ENCODE measurements at regions not wholly inside any gene's neighbourhood (a gene's known extent, or its start where the extent isn't known, plus 50 kb on each side); places are given as distances from the start of the nearest gene placed in this dataset.
A peak's percentile ranks its signal among the peaks of the same experiment; 100 is the strongest.
"Not testable (repeated sequence)": the region's sequence is repeated elsewhere in the genome, so short reads cannot be mapped to it uniquely, and the experiment has no call there.

DNA sequence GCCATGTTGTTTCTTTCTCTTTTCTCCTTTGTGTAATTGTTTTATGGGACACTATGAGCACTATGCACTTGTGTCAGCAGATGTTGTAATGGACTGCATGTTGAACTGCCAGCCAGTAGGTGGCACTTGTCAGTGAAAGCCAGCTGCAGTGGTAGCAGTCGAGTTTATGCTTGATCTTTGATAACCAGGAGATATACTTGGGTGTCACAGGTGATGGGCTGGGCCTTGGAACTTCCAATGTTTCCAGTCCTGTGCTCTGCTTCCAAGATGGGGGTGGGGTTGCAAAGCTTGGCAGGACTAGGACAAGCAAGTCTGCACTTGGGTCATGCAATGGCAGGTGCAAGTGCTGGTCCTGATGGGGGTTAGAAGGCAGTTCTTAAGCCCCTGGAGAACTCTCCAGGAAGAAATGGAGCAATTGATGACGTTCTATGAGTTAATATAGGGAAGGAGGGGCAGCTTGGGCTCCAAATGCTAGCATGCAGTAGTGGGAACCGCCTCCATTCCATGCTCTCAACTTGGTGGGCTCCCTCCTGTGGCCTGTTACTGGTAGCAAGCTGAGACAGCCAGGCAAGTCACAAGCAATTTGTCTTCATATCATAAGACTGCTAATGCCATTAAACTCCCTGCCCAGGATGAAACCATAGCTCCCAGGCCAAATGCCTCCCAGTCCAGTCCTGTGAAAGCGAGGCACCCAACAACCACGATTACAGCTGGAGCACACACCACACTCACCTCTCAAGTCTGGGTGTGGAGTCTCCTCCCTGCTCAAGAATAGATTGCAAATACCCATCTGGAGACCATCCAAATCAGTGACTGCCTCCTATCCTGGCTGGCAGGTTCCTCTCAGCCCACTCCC is 287.2 kb downstream of the CGGBP1 start:
- H3K27ac ChIP-seq (ENCODE audit: low read depth), result no peak overlapping the region
- DNase-seq (ENCODE audit: extremely low spot score), result no peak
- no peaks in the 10 kb centered on the region for H3K36me3 ChIP-seq (ENCODE audit: insufficient read depth)
- H3K4me1 ChIP-seq (ENCODE audit: insufficient read depth), result no peaks in the 10 kb centered on the region
- H3K4me3 ChIP-seq (ENCODE audit: low read depth, low read length), result no peak overlapping the region
- WGBS, result 31% methylated on average over 5 of the region's 5 CpGs

DNA sequence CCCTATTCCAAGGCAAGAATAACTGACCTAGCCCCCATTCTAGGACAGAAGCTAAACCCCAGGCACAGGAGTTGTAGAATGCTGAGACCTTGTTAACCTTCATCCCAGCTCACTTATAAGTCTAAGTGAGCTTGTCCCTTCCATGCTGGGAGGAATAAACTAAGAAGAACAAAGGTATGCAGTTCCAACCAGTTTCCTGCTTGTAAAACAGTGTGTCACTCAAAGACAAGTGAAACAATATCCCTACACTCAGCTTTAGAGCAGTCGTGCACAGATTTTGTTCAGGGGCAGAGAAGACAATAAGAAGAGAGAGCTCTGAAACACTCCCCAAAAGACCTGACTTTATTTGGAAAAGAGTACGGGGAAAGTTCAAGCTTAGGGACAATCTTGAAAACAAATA is 292.1 kb downstream of the CGGBP1 start:
- no peaks in the 10 kb centered on the region for H3K4me1 ChIP-seq (ENCODE audit: insufficient read depth)
- WGBS, result 41% methylated on average over 2 of the region's 2 CpGs
- DNase-seq (ENCODE audit: extremely low spot score), result no peak

DNA sequence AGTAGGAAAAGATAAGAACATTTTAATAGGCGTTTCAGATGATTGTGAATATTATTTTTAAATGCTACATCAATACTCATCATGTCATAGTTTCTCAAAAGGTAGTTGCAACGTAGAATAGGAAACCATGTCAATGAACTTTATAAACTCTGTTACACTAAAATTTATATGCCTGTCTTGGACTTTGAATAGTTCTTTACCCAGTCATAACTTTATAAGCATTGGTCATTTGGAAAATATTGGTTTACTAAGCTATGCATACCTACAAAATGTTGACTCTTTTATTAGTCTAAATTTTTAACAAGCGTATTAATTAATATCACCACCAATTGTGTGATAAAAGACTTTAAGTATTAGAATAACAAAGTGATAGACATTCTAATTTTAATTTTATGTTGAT is 293.5 kb downstream of the CGGBP1 start:
- WGBS, result 74% methylated on average over 3 of the region's 3 CpGs
- H3K4me3 ChIP-seq (ENCODE audit: low read depth, low read length), result no peak overlapping the region
- no peak for DNase-seq (ENCODE audit: extremely low spot score)
- H3K27ac ChIP-seq (ENCODE audit: low read depth), result no peak overlapping the region
- no peaks in the 10 kb centered on the region for H3K4me1 ChIP-seq (ENCODE audit: insufficient read depth)
- no peaks in the 10 kb centered on the region for H3K36me3 ChIP-seq (ENCODE audit: insufficient read depth)

More for the DNA sequence above, 292.1 kb downstream of the CGGBP1 start:
- Histone ChIP-seq H3K36me3 (ENCODE audit: insufficient read depth) (no peaks in the 10 kb centered on the region), H3K27ac (ENCODE audit: low read depth) (no peak overlapping the region), H3K4me3 (ENCODE audit: low read depth, low read length) (no peak overlapping the region)

DNA sequence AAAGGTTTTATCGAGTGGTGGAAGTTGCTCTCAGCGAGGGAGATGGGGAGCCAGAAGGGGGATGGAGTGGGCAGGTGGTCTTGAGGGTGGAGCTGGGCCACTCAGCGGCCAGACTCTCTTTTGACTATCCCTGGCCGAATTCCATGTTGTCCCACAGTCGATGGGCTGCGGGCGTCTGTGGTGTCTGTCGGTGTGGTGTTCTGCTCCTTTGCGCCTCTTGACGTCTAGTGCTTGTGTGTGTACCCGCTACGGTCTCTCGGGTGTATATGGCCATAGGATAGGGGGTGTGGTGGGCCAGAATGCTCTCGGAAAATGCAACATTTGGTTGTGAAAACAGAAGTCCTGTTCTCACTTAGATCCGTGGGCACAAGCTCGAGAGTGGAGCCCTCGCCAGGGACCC is 297.0 kb downstream of the CGGBP1 start:
- Histone ChIP-seq H3K36me3 (ENCODE audit: insufficient read depth) (no peaks in the 10 kb centered on the region), H3K4me3 (ENCODE audit: low read depth, low read length) (no peak overlapping the region), H3K27ac (ENCODE audit: low read depth) (no peak overlapping the region), H3K4me1 (ENCODE audit: insufficient read depth) (no peaks in the 10 kb centered on the region)
- DNase-seq (ENCODE audit: extremely low spot score), result no peak
- 92% methylated on average over 17 of the region's 17 CpGs for WGBS

DNA sequence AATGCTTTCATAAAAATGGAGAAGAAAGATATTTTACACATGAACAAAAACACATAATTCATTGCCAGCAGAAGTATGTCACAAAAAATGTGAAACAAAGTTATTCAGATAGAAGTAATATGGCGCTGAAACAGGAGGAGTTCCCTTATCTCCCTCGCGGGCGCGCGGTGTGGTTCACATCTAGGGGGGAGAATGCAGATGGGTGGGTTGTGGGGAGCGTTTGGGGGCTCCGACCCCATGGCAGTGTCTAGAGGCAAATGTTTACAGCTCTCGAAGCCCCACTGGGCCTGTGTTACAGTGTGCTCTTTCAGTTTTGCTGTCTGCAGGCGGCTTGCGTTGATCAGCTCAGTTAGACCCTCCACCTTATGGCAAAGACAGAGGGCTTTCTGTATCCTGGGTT is 297.5 kb downstream of the CGGBP1 start:
- 90% methylated on average over 11 of the region's 11 CpGs for WGBS
- no peak overlapping the region for H3K4me3 ChIP-seq (ENCODE audit: low read depth, low read length)
- no peaks in the 10 kb centered on the region for H3K4me1 ChIP-seq (ENCODE audit: insufficient read depth)
- no peak for DNase-seq (ENCODE audit: extremely low spot score)
- no peaks in the 10 kb centered on the region for H3K36me3 ChIP-seq (ENCODE audit: insufficient read depth)
- no peak overlapping the region for H3K27ac ChIP-seq (ENCODE audit: low read depth)

DNA sequence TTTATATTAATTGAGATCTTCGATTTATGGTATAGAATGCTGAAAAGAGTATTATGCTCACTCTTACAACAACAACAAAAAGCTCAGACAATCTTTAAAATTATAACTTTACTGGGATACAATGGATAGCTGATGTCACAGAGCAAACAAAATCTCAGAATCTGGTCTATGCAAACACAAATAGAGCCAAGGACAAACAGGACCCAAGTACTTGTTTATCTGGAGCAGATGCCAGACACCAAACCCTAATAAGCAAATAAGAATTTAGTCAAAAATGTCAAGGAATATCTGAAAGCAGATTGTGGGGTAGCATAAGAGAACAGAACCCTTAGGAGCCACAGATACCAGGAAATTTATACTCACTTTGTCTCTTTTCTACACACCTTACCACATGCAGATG is 302.2 kb downstream of the CGGBP1 start:
- 61% methylated on average over 1 of the region's 1 CpG for WGBS
- H3K36me3 ChIP-seq (ENCODE audit: insufficient read depth), result no peaks in the 10 kb centered on the region
- H3K4me3 ChIP-seq (ENCODE audit: low read depth, low read length), result no peak overlapping the region
- no peak for DNase-seq (ENCODE audit: extremely low spot score)
- no peaks in the 10 kb centered on the region for H3K4me1 ChIP-seq (ENCODE audit: insufficient read depth)
- no peak overlapping the region for H3K27ac ChIP-seq (ENCODE audit: low read depth)

DNA sequence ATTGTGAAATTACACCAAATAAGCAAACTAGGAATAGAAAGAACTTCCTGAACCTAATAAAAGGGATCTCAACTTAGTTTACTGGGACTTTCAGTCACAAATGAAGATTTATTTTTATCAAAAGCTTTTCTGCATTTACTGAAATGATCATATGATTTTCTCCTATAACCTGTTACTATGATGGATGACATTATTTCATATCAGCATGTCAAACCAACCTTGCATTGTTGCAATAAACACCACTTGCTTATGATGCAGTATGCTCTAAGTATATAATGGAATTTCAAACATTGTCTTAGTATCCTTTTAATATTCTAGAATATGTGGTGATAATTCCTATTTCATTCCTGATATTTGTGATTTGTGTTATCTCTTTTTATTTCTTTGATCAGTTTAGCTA is 303.0 kb downstream of the CGGBP1 start:
- no peak overlapping the region for H3K27ac ChIP-seq (ENCODE audit: low read depth)
- no peak overlapping the region for H3K4me3 ChIP-seq (ENCODE audit: low read depth, low read length)
- no peaks in the 10 kb centered on the region for H3K4me1 ChIP-seq (ENCODE audit: insufficient read depth)
- no peaks in the 10 kb centered on the region for H3K36me3 ChIP-seq (ENCODE audit: insufficient read depth)
- DNase-seq (ENCODE audit: extremely low spot score), result no peak

DNA sequence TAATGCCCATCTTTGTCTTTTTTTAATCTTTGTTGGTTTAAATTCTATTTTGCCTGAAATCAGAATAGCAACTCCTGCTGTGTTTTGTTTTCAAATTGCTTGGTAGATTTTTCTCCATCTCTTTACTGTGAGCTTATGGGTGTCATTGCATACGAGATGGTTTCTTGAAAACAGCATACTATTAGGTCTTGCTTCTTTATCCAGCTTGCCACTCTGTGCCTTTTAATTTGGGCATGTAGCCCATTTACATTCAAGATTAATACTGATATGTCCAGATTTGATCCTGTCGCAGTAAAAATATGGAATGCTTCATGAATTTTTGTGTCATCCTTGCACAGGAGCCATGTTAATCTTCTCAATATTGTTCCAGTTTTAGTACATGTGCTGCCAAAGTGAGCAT is 316.6 kb downstream of the CGGBP1 start:
- no peaks in the 10 kb centered on the region for H3K36me3 ChIP-seq (ENCODE audit: insufficient read depth)
- no peak for DNase-seq (ENCODE audit: extremely low spot score)
- H3K4me3 ChIP-seq (ENCODE audit: low read depth, low read length), result no peak overlapping the region
- 83% methylated on average over 2 of the region's 2 CpGs for WGBS
- H3K27ac ChIP-seq (ENCODE audit: low read depth), result no peak overlapping the region
- no peaks in the 10 kb centered on the region for H3K4me1 ChIP-seq (ENCODE audit: insufficient read depth)

DNA sequence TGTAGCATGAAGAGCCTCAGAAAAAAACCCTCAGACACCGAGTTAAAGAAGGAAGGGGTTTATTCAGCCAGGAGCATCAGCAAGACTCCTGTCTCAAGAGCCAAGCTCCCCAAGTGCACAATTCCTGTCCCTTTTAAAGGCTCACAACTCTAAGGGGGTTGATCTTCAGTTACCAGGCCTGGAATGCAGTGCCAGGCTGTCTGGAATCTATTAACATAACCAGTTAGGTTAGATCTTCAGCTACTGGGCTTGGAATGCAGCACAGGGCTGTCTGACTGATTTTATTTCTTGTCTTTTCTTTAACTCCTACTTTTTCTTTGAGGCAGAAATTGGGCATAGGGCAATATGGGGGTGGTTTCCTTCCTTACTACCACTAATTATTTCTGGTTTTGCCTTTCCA is 317.9 kb downstream of the CGGBP1 start:
- not testable (repeated sequence) for DNase-seq (ENCODE audit: extremely low spot score); H3K4me1 ChIP-seq (ENCODE audit: insufficient read depth); H3K36me3 ChIP-seq (ENCODE audit: insufficient read depth); H3K4me3 ChIP-seq (ENCODE audit: low read depth, low read length); H3K27ac ChIP-seq (ENCODE audit: low read depth)
- WGBS, result 90% methylated on average over 1 of the region's 1 CpG

DNA sequence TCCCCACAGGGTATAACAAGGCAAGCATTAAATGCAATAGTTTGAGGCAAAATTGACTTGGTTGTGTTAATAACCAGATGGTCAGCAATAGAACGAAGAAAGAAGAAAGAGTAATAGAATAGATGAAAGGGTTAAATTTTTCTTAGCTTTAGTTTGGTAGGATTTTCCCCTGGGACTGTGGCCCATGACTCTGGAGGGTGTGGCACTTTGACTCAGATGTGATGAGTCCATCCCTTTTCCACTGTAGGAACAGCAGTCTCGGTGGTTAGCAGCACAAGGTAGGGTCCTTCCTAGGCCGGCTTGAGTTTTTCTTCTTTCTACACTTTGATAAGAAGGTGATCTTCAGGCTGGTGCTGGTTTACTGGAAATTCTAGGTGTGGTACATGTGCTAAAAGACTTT is 321.0 kb downstream of the CGGBP1 start:
- H3K36me3 ChIP-seq (ENCODE audit: insufficient read depth); H3K27ac ChIP-seq (ENCODE audit: low read depth); DNase-seq (ENCODE audit: extremely low spot score); H3K4me3 ChIP-seq (ENCODE audit: low read depth, low read length); H3K4me1 ChIP-seq (ENCODE audit: insufficient read depth): not testable (repeated sequence)
- 80% methylated on average over 3 of the region's 3 CpGs for WGBS

DNA sequence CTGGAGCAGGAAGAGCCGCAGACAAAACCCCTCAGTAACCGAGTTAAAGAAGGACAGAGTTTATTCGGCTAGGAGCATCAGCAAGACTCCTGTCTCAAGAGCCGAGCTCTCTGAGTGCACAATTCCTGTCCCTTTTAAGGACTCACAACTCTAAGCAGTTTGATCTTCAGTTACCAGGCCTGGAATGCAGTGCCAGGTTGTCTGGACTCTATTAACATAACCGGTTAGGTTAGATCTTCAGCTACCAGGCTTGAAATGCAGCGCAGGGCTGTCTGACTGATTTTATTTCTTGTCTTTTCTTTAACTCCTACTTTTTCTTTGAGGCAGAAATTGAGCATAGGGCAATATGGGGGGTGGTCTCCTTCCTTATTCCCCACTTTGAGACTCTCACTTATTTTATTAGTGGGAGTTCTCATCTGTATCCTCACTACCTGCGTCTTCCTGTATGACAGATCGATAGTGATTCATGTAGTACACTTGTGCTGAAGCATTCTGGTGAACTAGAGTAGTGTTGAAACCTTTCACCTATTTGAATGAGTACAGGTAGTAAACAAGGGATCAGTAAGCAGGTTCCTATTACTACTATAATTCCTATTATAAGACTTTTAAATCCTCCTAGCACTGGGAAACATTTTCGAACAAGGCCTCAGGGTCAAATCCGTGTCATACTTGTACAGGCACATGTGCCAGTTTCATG is 325.0 kb downstream of the CGGBP1 start:
- Histone ChIP-seq H3K4me3 (ENCODE audit: low read depth, low read length) (no peak overlapping the region), H3K4me1 (ENCODE audit: insufficient read depth) (no peaks in the 10 kb centered on the region), H3K27ac (ENCODE audit: low read depth) (peak overlapping the region; percentile 51), H3K36me3 (ENCODE audit: insufficient read depth) (no peaks in the 10 kb centered on the region)
- 81% methylated on average over 10 of the region's 10 CpGs for WGBS
- DNase-seq (ENCODE audit: extremely low spot score), result peak; percentile 8

DNA sequence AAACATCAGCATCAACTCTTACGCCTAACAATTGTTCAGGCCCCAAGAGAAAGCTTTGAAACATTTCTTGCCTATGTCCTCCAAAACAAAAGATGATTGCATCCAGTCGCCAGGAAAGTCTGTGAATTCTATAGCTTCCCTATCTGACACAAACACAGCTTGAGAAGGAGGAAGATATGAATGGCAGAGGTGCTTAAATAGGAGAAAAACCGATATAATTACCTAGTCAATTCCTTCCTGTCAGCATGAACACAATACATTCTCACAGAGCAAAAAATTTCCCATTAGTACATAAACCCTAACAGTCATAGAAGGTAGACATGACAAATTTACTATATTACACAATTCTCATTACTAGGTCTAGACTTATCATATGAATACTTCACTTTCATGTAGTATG is 326.5 kb downstream of the CGGBP1 start:
- H3K27ac ChIP-seq (ENCODE audit: low read depth), result no peak overlapping the region
- H3K36me3 ChIP-seq (ENCODE audit: insufficient read depth), result no peaks in the 10 kb centered on the region
- DNase-seq (ENCODE audit: extremely low spot score), result no peak
- H3K4me1 ChIP-seq (ENCODE audit: insufficient read depth), result no peaks in the 10 kb centered on the region
- H3K4me3 ChIP-seq (ENCODE audit: low read depth, low read length), result no peak overlapping the region
- 70% methylated on average over 3 of the region's 3 CpGs for WGBS

DNA sequence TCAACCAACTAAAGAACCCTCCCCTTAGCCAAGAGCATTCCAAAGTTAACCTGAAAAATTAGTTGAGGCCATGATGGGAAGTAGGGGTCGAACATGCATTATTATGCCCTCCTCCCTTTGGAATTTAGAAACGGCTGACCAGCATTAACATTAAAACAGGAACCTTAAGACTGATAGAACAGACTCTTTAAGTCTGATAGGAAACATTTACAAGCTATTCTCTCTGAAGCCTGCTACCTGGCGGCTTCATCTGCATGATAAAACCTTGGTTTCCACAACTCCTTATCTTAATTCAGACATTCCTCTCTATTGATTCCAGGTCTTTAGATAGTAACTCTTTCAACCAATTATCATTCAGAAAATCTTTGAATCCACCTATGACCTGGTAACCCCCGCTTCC is 331.0 kb downstream of the CGGBP1 start:
- 65% methylated on average over 4 of the region's 4 CpGs for WGBS

DNA sequence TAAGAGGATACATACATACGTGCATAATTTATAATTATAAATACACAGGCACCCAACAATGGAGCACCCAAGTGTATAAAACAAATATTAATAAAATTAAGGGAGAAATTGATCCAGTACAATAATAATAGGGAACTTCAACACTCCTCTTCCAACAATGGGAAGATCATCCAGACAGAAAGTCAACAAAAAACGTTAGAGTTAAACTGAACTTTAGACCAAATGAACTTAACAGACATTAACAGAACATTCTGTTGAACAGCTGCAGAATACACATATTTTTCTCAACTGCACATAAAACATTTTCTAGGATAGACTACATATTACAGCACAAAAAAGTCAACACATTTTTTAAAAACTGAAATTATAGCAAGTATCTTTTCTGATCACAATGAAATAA is 339.7 kb downstream of the CGGBP1 start:
- DNase-seq (ENCODE audit: extremely low spot score), result no peak
- 72% methylated on average over 2 of the region's 2 CpGs for whole genome bisulfite sequencing
- H3K27ac ChIP-seq (ENCODE audit: low read depth), result no peak overlapping the region

More for the DNA sequence above, 331.0 kb downstream of the CGGBP1 start:
- H3K4me1 ChIP-seq (ENCODE audit: insufficient read depth), result no peaks in the 10 kb centered on the region
- H3K4me3 ChIP-seq (ENCODE audit: low read depth, low read length), result no peak overlapping the region
- DNase-seq (ENCODE audit: extremely low spot score), result no peak
- H3K36me3 ChIP-seq (ENCODE audit: insufficient read depth), result no peaks in the 10 kb centered on the region
- no peak overlapping the region for H3K27ac ChIP-seq (ENCODE audit: low read depth)

More for the DNA sequence above, 339.7 kb downstream of the CGGBP1 start:
- H3K4me1 ChIP-seq (ENCODE audit: insufficient read depth), result no peaks in the 10 kb centered on the region
- H3K4me3 ChIP-seq (ENCODE audit: low read depth, low read length), result no peak overlapping the region
- H3K36me3 ChIP-seq (ENCODE audit: insufficient read depth), result no peaks in the 10 kb centered on the region
